Uterus (tissue), 3 donors: ENCODE measurements at regions not wholly inside any gene's neighbourhood (a gene's known extent, or its start where the extent isn't known, plus 50 kb on each side); places are given as distances from the start of the nearest gene placed in this dataset.

Experiments used
- DNase-seq, 2 donors: peaks; one replicate each; pipeline ENCODE4 v3.0.0-alpha.2; 2019 to 2020
- H3K27ac ChIP-seq, 2 donors: fragments of 200-600 bp; sonication (generic); 1 replicate in 1 of 2; 2 replicates in 1 of 2; pipeline ENCODE4 v1.5.1; 2016 to 2018
- H3K27me3 ChIP-seq, 2 donors: fragments of 200-600 bp; sonication (generic); one replicate each; pipeline ENCODE4 v1.5.1; 2018 to 2019; ENCODE audit warnings: control low read depth in 1 of 2
- H3K36me3 ChIP-seq, 2 donors: fragments of 200-600 bp; sonication (generic); one replicate each; pipeline ENCODE4 v1.5.1; 2019; ENCODE audit warnings: control low read depth in 1 of 2
- H3K4me1 ChIP-seq, 2 donors: fragments of 200-600 bp; sonication (generic); one replicate each; pipeline ENCODE4 v1.5.1; 2018 to 2019; ENCODE audit warnings: control low read depth in 1 of 2
- H3K4me3 ChIP-seq, 2 donors: fragments of 200-600 bp; sonication (generic); 1 replicate in 1 of 2; 2 replicates in 1 of 2; pipeline ENCODE4 v1.5.1; 2018 to 2019; ENCODE audit warnings: mild to moderate bottlenecking in 1 of 2
- H3K9me3 ChIP-seq, 2 donors: fragments of 200-600 bp; sonication (generic); one replicate each; pipeline ENCODE4 v1.5.1; 2019; ENCODE audit warnings: control low read depth in 1 of 2
- POLR2A ChIP-seq, 2 donors: fragments of 450-650 bp; IDR thresholded peaks; one replicate each; pipeline ENCODE4 v1.6.1; 2016; ENCODE audit warnings: antibody characterized with exemption in 2 of 2, mild to moderate bottlenecking in 1 of 2, moderate library complexity in 1 of 2
- intact Hi-C: fragments of 100-400 bp; cut with DNase I; formaldehyde crosslinking; loops from one replicate; pipeline ENCODE4 v1.15.1; 2023; ENCODE audit warnings: low total_unique reads
- TF ChIP-seq, protein P1 (sequence below), 4 experiments: fragments of 200-600 bp in 2 of 4; fragments of 450-650 bp in 2 of 4; sonication (generic) in 2 of 4; IDR thresholded peaks; one replicate each; pipeline ENCODE4 v1.5.1; 2016 to 2019; ENCODE audit warnings: antibody characterized with exemption in 4 of 4, mild to moderate bottlenecking in 2 of 4, moderate library complexity in 1 of 4
- donor health status: DM: yes; HTN: yes; CAD: no.

DNA sequence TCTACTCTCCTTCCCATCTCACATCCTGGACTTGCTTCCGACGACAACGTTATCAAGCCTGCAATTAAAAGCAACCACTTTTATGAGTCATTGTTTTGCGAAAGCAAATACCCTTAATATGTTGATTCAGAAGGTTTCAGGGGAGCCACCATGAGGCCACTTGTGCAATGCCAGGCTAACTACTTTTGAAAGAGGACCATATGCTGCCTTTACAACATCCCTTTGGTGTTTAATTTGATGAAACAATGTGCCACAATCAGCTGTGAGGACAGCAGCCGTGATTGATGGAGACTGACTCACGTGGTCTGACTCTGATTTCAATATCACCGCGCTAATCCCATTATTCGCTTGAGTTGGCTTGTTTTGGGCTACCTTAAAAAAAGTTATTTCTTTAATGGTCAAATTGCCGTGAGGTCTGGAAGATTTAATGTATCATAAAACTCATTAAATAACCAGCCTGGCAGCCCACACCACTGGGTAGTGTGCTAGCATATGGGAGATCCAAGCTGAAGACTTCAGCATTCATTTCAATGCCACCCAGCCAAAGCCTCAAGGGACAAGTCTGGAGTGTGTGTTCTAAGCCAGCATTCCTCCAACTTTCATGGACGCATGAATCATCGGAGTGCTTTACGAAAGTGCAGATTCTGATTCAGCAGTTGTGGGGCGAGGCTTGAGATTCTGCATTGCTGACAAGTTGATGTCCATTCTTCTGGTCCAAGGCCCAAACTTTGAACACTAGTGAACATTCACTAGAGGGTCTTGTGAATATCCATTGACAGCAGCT is 73.3 kb upstream of the PAXBP1 start:
- H3K36me3 ChIP-seq, result no peaks in the 10 kb centered on the region
- H3K27ac ChIP-seq, result no peak overlapping the region
- no peaks in the 10 kb centered on the region for H3K27me3 ChIP-seq
- intact Hi-C loops, result no loop called here
- no peaks in the 10 kb centered on the region for H3K9me3 ChIP-seq
- no peak for DNase-seq
- no peaks in the 10 kb centered on the region for H3K4me1 ChIP-seq
- no peak overlapping the region for H3K4me3 ChIP-seq
- no peak for TF ChIP-seq POLR2A (IDR thresholded peaks at IDR 0.05)
- TF ChIP-seq, protein P1, sequence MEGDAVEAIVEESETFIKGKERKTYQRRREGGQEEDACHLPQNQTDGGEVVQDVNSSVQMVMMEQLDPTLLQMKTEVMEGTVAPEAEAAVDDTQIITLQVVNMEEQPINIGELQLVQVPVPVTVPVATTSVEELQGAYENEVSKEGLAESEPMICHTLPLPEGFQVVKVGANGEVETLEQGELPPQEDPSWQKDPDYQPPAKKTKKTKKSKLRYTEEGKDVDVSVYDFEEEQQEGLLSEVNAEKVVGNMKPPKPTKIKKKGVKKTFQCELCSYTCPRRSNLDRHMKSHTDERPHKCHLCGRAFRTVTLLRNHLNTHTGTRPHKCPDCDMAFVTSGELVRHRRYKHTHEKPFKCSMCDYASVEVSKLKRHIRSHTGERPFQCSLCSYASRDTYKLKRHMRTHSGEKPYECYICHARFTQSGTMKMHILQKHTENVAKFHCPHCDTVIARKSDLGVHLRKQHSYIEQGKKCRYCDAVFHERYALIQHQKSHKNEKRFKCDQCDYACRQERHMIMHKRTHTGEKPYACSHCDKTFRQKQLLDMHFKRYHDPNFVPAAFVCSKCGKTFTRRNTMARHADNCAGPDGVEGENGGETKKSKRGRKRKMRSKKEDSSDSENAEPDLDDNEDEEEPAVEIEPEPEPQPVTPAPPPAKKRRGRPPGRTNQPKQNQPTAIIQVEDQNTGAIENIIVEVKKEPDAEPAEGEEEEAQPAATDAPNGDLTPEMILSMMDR (IDR thresholded peaks at IDR 0.05), result no peak

DNA sequence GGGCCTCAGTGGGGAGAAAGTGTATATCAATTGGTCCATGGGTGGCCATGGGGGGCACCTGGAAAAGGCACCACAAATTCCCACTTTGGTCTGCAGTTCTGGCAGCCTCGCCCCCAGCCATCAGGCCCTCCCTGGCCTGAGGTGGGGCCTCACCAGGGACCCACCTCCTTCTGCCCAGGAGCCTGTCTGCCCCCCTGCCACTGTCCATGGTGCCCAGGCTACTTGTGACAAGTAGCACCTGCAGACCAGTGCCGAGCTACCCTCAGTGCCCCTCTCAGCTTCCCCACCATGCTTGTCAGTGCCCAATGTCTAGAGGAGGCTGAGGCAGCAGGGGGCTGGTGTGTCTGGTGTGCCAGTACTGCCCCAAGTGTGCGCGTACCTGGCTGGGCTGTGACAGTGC is 87.1 kb upstream of the PAXBP1 start:
- no peaks in the 10 kb centered on the region for H3K4me1 ChIP-seq
- no peaks in the 10 kb centered on the region for H3K9me3 ChIP-seq
- H3K4me3 ChIP-seq, result no peak overlapping the region
- no peaks in the 10 kb centered on the region for H3K36me3 ChIP-seq
- intact Hi-C loops, result no loop called here
- H3K27ac ChIP-seq, result no peak overlapping the region
- TF ChIP-seq, protein P1 (IDR thresholded peaks at IDR 0.05), result no peak
- TF ChIP-seq POLR2A (IDR thresholded peaks at IDR 0.05), result no peak
- no peak for DNase-seq
- no peaks in the 10 kb centered on the region for H3K27me3 ChIP-seq

DNA sequence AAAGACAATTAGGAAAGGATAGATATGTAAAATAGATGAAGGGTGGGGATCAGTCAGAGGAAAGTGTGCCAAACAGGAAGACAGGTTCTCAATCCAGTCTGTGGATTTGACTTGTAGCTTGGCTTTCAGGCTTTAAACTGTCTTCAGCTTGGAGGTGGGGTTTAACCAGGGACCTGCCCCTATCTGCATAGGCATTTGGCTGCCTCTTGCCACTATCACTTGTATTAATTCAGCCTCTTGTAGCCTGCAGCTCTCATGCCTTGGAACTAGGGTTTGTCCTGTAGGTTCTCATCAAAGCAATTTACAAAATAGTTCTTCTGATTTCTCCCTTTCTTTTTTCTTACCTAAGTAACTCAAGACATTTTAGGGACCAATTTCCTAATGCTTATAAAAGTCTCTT is 88.8 kb upstream of the PAXBP1 start:
- Histone ChIP-seq H3K27ac (no peak overlapping the region), H3K4me3 (no peak overlapping the region), H3K4me1 (no peaks in the 10 kb centered on the region), H3K9me3 (no peaks in the 10 kb centered on the region), H3K27me3 (no peaks in the 10 kb centered on the region), H3K36me3 (no peaks in the 10 kb centered on the region)
- TF ChIP-seq, protein P1 (IDR thresholded peaks at IDR 0.05), result no peak
- TF ChIP-seq POLR2A (IDR thresholded peaks at IDR 0.05), result no peak
- intact Hi-C loops, result no loop called here
- DNase-seq, result no peak

DNA sequence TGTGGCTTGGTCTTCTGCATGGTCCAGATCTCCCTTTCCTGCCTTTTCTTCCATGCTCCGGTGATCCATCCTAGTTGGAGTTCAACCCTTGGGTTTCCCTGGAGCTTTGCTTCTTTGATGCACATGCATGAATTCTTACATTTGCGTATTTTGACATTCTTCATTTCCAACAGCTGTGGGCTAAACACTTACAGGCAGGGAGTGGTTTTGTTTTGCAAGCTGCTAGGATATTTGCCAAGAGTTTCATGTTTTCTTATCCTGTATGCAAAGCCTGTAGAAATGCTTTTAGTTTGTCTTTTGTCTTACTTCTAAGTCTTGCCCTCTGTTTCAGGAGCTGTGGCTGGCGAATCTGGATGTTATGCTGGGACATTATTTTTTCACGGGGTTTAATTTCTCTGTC is 90.3 kb upstream of the PAXBP1 start:
- Histone ChIP-seq H3K27me3 (no peaks in the 10 kb centered on the region), H3K27ac (no peak overlapping the region), H3K4me1 (no peaks in the 10 kb centered on the region), H3K9me3 (no peaks in the 10 kb centered on the region), H3K36me3 (no peaks in the 10 kb centered on the region), H3K4me3 (no peak overlapping the region)
- DNase-seq, result no peak
- intact Hi-C loops, result no loop called here
- TF ChIP-seq, protein P1 (IDR thresholded peaks at IDR 0.05), result no peak
- no peak for TF ChIP-seq POLR2A (IDR thresholded peaks at IDR 0.05)

DNA sequence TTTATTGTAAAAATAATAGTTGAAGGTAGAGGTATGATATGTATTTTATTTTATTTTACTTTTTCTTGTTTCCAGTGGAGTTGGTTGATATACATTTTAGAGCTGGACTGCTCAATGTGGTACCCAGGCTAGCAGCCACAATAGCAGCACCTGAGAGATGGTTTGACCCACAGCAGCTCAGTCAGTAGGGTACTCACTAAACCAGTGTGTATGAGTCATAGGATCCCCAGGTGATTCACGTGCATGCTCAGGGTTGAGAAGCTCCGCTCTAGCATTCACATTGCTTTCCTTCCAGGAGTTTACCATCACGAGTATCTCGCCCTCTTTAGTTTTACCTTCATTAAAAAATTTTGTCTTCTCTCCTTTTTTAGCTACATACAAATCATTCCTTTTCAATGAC is 96.0 kb upstream of the PAXBP1 start:
- intact Hi-C loops, result no loop called here
- DNase-seq, result no peak
- no peaks in the 10 kb centered on the region for H3K4me1 ChIP-seq
- H3K27me3 ChIP-seq, result no peaks in the 10 kb centered on the region
- no peak overlapping the region for H3K27ac ChIP-seq
- H3K36me3 ChIP-seq, result no peaks in the 10 kb centered on the region
- no peak overlapping the region for H3K4me3 ChIP-seq
- TF ChIP-seq, protein P1 (IDR thresholded peaks at IDR 0.05), result no peak
- H3K9me3 ChIP-seq, result no peaks in the 10 kb centered on the region
